OCI-LY7 (cell line): ENCODE measurements at regions not wholly inside any gene's neighbourhood (a gene's known extent, or its start where the extent isn't known, plus 50 kb on each side); places are given as distances from the start of the nearest gene placed in this dataset.

Experiments used
- BruUV-seq: library from RNA; stranded (reverse); fragments of 400-500 nt; replicated peaks from 2 replicates; lab custom pipeline; 2021; lab: Mats Ljungman, UMichigan
- CTCF ChIA-PET: fragments of 300-600 bp; sonication (Branson Sonifier 250); formaldehyde crosslinking; loops from one replicate; lab custom pipeline; 2022; ENCODE audit warnings: antibody characterized with exemption; ENCODE audit not compliant: unreplicated experiment; lab: Charles Lee
- POLR2A ChIA-PET: fragments of 300-600 bp; sonication (Branson Sonifier 250); formaldehyde crosslinking; loops from one replicate; lab custom pipeline; 2022; ENCODE audit warnings: antibody characterized with exemption; lab: Charles Lee
- DNase-seq: peaks from one replicate; pipeline ENCODE4 v3.0.0-alpha.2; 2015; ENCODE audit warnings: low spot score
- H2AFZ ChIP-seq: fragments of 200-600 bp; sonication (generic), shearing (Covaris generic); 2 replicates; pipeline ENCODE4 v1.6.1; 2014; ENCODE audit warnings: mild to moderate bottlenecking, antibody characterized with exemption, low read length, moderate library complexity
- H3K27ac ChIP-seq: fragments of 200-600 bp; sonication (generic); 2 replicates; pipeline ENCODE4 v1.5.1; 2014; ENCODE audit warnings: mixed run types, low read depth, mild to moderate bottlenecking, moderate library complexity, low read length, inconsistent platforms; ENCODE audit not compliant: poor library complexity, severe bottlenecking
- H3K36me3 ChIP-seq: fragments of 200-600 bp; sonication (generic); 2 replicates; pipeline ENCODE4 v1.6.1; 2014; ENCODE audit warnings: mild to moderate bottlenecking, antibody characterized with exemption, low read length, moderate library complexity, mixed read lengths; ENCODE audit not compliant: insufficient read depth
- H3K4me1 ChIP-seq: fragments of 200-600 bp; sonication (generic); 2 replicates; pipeline ENCODE4 v1.5.1; 2014; ENCODE audit warnings: mild to moderate bottlenecking, low read length; ENCODE audit not compliant: insufficient read depth, poor library complexity, severe bottlenecking
- H3K4me2 ChIP-seq: fragments of 200-600 bp; sonication (generic); 2 replicates; pipeline ENCODE4 v1.6.1; 2014; ENCODE audit warnings: mild to moderate bottlenecking, low read length
- H3K4me3 ChIP-seq: fragments of 200-600 bp; sonication (generic); 2 replicates; pipeline ENCODE4 v1.5.1; 2014; ENCODE audit warnings: mild to moderate bottlenecking, low read depth, low read length; ENCODE audit not compliant: poor library complexity, severe bottlenecking
- H3K79me2 ChIP-seq: fragments of 200-600 bp; sonication (generic); 2 replicates; pipeline ENCODE4 v1.6.1; 2016; ENCODE audit warnings: low read depth, mild to moderate bottlenecking, low read length, moderate library complexity, mixed read lengths; ENCODE audit not compliant: insufficient read depth
- H3K9me2 ChIP-seq: fragments of 200-600 bp; sonication (generic); 2 replicates; pipeline ENCODE4 v1.6.1; 2016; ENCODE audit warnings: mild to moderate bottlenecking, low read length, mixed read lengths; ENCODE audit not compliant: insufficient read depth
- H3K9me3 ChIP-seq: fragments of 200-600 bp; sonication (generic); 2 replicates; pipeline ENCODE4 v1.6.1; 2014; ENCODE audit warnings: mild to moderate bottlenecking, mixed run types, low read length, mixed read lengths
- H4K20me1 ChIP-seq: fragments of 200-600 bp; sonication (generic); 2 replicates; pipeline ENCODE4 v1.6.1; 2014; ENCODE audit warnings: mild to moderate bottlenecking, antibody characterized with exemption, low read length, moderate library complexity, mixed read lengths; ENCODE audit not compliant: insufficient read depth
- CTCF ChIP-seq: fragments of 200-600 bp; sonication (generic); conservative IDR thresholded peaks from 2 replicates; pipeline ENCODE4 v1.5.1; 2014; ENCODE audit warnings: mild to moderate bottlenecking, antibody characterized with exemption, low read length, moderate library complexity, mixed read lengths
- EZH2phosphoT487 ChIP-seq: fragments of 200-600 bp; sonication (generic); IDR thresholded peaks from 2 replicates; pipeline ENCODE4 v1.6.1; 2018; ENCODE audit warnings: low read depth, borderline replicate concordance, mild to moderate bottlenecking, mixed run types, antibody characterized with exemption, low read length, moderate library complexity, mixed read lengths
- intact Hi-C: fragments of 100-400 bp; cut with micrococcal nuclease; formaldehyde crosslinking; loops from one replicate; pipeline ENCODE4 v1.10.0; 2022; ENCODE audit not compliant: unreplicated experiment

- no peak overlapping the region for H3K4me3 ChIP-seq
- no peak overlapping the region for H3K27ac ChIP-seq
- no peak overlapping the region for H3K4me2 ChIP-seq
- no peaks in the 10 kb centered on the region for H4K20me1 ChIP-seq
- TF ChIP-seq CTCF, result no peak
- H3K79me2 ChIP-seq, result no peaks in the 10 kb centered on the region
- no peaks in the 10 kb centered on the region for H3K36me3 ChIP-seq
- ChIA-PET POLR2A (interaction anchor here (0.6 kb wide), 1 partner anchor 23 kb away, joined by 3 read pairs; no protein-coding TSS in a partner anchor), CTCF (no interaction called here)
- BruUV-seq, result no TSS peak
- no peak for DNase-seq
- no peaks in the 10 kb centered on the region for H3K9me3 ChIP-seq
- intact Hi-C loops, result no loop called here
- H2AFZ ChIP-seq, result no peak overlapping the region
- no peaks in the 10 kb centered on the region for H3K9me2 ChIP-seq
- H3K4me1 ChIP-seq, result no peaks in the 10 kb centered on the region
Measured at GRCh38 chr11:114776956-114777355, 98.6 kb downstream of the NXPE2 start.

GRCh38 chr11:114779189-114779588 is 100.9 kb downstream of the NXPE2 start:
- Histone ChIP-seq H3K9me3 (no peaks in the 10 kb centered on the region), H3K4me3 (no peak overlapping the region), H3K79me2 (no peaks in the 10 kb centered on the region), H3K4me2 (no peak overlapping the region), H3K9me2 (no peaks in the 10 kb centered on the region), H3K36me3 (no peaks in the 10 kb centered on the region), H3K4me1 (no peaks in the 10 kb centered on the region), H3K27ac (no peak overlapping the region), H2AFZ (no peak overlapping the region), H4K20me1 (no peaks in the 10 kb centered on the region)
- POLR2A ChIA-PET, result no interaction called here
- intact Hi-C loops, result no loop called here
- DNase-seq, result no peak
- BruUV-seq, result no TSS peak
- TF ChIP-seq EZH2phosphoT487 (no peak), CTCF (no peak)
- CTCF ChIA-PET, result no interaction called here

- intact Hi-C loops, result no loop called here
- Histone ChIP-seq H4K20me1 (no peaks in the 10 kb centered on the region), H3K79me2 (no peaks in the 10 kb centered on the region), H3K9me3 (no peaks in the 10 kb centered on the region), H3K27ac (no peak overlapping the region), H3K9me2 (no peaks in the 10 kb centered on the region), H3K4me2 (no peak overlapping the region), H3K36me3 (no peaks in the 10 kb centered on the region), H2AFZ (no peak overlapping the region), H3K4me1 (no peaks in the 10 kb centered on the region), H3K4me3 (no peak overlapping the region)
- POLR2A ChIA-PET, result interaction anchor here (0.6 kb wide), 1 partner anchor 380 kb away, joined by 3 read pairs; no protein-coding TSS in a partner anchor
- BruUV-seq, result no TSS peak
- CTCF ChIA-PET, result no interaction called here
- DNase-seq, result no peak
- TF ChIP-seq CTCF, result no peak
Measured at GRCh38 chr11:114782650-114783310, 104.5 kb downstream of the NXPE2 start.
